ENCODE measurements at regions not wholly inside any gene's neighbourhood (a gene's known extent, or its start where the extent isn't known, plus 50 kb on each side); places are given as distances from the start of the nearest gene placed in this dataset.

DNA sequence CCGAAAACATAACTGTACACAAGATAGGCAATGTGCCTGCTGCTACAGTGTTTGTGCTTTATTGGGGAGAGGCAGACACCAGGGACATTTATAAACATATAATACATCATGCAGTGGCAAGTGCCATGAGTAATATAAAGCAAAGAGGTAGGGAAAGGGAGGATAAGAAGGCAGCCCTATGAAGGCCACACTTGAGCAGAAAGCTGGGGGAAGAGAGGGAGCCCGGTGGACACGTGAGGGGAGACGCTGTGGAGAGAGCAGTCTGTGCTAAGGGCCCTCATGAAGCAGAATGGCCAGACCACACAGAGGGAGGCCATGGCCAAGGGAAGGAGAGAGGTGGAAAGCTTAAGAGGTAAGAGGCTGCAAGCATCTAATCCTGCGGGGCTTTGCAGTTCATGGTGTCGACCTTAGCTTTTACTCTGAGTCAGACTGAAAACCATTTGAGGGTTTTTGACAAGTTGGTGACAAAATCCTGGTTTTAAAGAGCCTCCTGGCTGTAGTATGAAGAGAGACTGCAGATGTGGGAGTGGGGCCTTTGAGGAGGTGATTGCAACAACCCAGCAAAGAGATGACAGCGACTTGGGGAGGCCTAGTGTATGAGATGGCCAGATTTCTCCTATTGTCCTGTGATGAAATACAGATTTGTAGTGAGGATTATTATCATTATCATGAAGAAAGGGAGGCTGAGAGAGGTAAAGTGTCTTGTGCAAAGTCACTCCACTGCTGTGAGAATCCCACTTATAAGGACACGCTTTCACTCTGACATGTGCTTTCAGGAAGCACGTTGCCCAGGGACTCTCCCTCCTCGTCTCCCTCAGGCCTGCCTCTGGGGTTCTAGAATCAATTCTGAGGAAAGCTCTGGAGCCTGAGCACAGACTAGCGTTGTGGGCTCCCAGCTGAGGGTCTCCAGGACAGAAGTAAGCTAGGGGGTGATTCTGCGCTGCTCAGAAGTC, 192.9 kb downstream of the RHOU start:
- H3K36me3 Mint-ChIP-seq (ENCODE audit: unreplicated experiment) = no peaks in the 10 kb centered on the region
- TF ChIP-seq, protein P1, sequence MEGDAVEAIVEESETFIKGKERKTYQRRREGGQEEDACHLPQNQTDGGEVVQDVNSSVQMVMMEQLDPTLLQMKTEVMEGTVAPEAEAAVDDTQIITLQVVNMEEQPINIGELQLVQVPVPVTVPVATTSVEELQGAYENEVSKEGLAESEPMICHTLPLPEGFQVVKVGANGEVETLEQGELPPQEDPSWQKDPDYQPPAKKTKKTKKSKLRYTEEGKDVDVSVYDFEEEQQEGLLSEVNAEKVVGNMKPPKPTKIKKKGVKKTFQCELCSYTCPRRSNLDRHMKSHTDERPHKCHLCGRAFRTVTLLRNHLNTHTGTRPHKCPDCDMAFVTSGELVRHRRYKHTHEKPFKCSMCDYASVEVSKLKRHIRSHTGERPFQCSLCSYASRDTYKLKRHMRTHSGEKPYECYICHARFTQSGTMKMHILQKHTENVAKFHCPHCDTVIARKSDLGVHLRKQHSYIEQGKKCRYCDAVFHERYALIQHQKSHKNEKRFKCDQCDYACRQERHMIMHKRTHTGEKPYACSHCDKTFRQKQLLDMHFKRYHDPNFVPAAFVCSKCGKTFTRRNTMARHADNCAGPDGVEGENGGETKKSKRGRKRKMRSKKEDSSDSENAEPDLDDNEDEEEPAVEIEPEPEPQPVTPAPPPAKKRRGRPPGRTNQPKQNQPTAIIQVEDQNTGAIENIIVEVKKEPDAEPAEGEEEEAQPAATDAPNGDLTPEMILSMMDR (IDR thresholded peaks at IDR 0.05) = no peak
- no peak overlapping the region for H3K27ac Mint-ChIP-seq (ENCODE audit: unreplicated experiment)
- DNase-seq (ENCODE audit: extremely low spot score, unreplicated experiment) = no peak
- H3K27me3 Mint-ChIP-seq (ENCODE audit: unreplicated experiment) = peaks cover 32% of the 10 kb centered on the region
- H3K9me3 Mint-ChIP-seq (ENCODE audit: unreplicated experiment) = peaks cover 11% of the 10 kb centered on the region
- no peak overlapping the region for H3K4me3 Mint-ChIP-seq (ENCODE audit: unreplicated experiment)
- H3K4me1 Mint-ChIP-seq (ENCODE audit: unreplicated experiment) = no peaks in the 10 kb centered on the region

DNA sequence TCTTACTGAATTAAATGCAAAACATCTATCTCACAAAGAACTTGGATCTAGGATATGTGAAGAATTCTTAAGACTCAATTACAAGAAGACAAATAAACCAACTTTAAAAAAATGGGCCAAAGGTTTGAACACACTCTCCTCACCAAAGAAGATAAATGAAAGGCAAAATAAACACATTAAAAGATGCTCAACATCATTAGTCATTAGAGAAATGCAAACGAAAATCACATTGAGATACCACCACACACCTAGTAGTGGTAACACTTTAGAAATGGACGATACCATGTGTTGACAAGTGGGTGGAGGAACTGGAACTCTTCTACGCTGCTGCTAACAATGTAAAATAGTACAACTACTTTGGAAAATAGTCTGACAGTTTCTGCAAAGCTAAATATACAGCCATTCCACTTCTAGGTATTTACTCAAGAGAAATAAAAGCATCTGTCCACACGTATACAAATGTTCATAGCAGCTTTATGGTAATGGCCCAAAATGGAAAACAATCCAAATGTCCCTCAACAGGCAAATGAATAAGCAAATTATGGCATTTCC, 194.3 kb downstream of the RHOU start:
- Mint-ChIP-seq H3K27ac (ENCODE audit: unreplicated experiment) (no peak overlapping the region), H3K4me3 (ENCODE audit: unreplicated experiment) (no peak overlapping the region), H3K36me3 (ENCODE audit: unreplicated experiment) (peaks cover 3% of the 10 kb centered on the region), H3K27me3 (ENCODE audit: unreplicated experiment) (peaks cover 39% of the 10 kb centered on the region), H3K9me3 (ENCODE audit: unreplicated experiment) (peaks cover 11% of the 10 kb centered on the region), H3K4me1 (ENCODE audit: unreplicated experiment) (no peaks in the 10 kb centered on the region)
- DNase-seq (ENCODE audit: extremely low spot score, unreplicated experiment) = no peak
- TF ChIP-seq, protein P1 (IDR thresholded peaks at IDR 0.05) = no peak

DNA sequence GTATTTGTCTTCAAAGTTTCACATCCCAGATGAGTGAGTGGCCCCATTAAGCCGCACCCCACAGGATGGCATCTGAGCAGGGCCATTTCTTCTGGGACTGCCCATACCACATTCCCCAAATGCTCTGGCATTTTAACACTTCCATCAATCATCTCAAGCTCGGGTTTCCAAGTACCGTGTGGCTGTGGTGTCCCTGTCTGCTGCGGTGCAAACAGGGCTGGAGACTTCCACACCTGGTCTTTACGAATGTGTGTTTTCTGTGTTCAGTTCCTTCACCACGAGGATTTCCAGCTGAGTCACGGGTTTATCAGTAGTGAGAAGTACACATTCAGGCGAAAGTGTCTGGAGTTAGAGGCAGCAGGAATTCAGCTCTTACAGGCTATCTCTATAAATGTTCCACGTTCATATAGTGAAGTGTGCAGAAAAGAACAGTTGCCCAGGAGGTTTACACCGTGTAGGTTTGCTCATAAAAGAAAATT, 195.2 kb downstream of the RHOU start:
- Mint-ChIP-seq H3K27ac (ENCODE audit: unreplicated experiment) (no peak overlapping the region), H3K4me1 (ENCODE audit: unreplicated experiment) (no peaks in the 10 kb centered on the region), H3K27me3 (ENCODE audit: unreplicated experiment) (peaks cover 38% of the 10 kb centered on the region), H3K36me3 (ENCODE audit: unreplicated experiment) (peaks cover 3% of the 10 kb centered on the region), H3K4me3 (ENCODE audit: unreplicated experiment) (no peak overlapping the region), H3K9me3 (ENCODE audit: unreplicated experiment) (peaks cover 11% of the 10 kb centered on the region)
- TF ChIP-seq, protein P1 (IDR thresholded peaks at IDR 0.05) = no peak
- DNase-seq (ENCODE audit: extremely low spot score, unreplicated experiment) = no peak

DNA sequence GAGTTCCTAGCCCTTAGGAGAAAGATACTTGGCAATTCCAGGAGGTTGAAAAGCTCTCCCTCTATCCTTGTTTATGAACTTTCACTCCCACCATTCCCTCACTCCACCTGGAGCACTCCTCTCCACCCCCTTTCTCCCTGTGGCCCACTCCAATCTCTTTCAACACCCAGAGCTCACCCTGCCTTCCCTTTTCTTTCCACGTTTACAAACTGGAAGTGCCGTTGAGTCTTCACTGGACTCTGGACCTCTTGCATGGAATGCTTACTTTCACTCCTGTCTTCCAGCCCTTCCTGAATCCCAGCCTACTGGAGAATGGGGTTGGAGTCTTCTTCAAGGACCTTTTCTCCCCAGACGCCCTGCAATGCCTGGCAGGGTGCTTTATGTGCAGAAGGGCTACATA, 198.5 kb downstream of the RHOU start:
- peaks cover 11% of the 10 kb centered on the region for H3K9me3 Mint-ChIP-seq (ENCODE audit: unreplicated experiment)
- H3K4me3 Mint-ChIP-seq (ENCODE audit: unreplicated experiment) = no peak overlapping the region
- no peak overlapping the region for H3K27ac Mint-ChIP-seq (ENCODE audit: unreplicated experiment)
- DNase-seq (ENCODE audit: extremely low spot score, unreplicated experiment) = no peak
- TF ChIP-seq, protein P1 (IDR thresholded peaks at IDR 0.05) = no peak
- H3K36me3 Mint-ChIP-seq (ENCODE audit: unreplicated experiment) = peaks cover 3% of the 10 kb centered on the region
- H3K27me3 Mint-ChIP-seq (ENCODE audit: unreplicated experiment) = peaks cover 22% of the 10 kb centered on the region
- peaks cover 17% of the 10 kb centered on the region for H3K4me1 Mint-ChIP-seq (ENCODE audit: unreplicated experiment)

DNA sequence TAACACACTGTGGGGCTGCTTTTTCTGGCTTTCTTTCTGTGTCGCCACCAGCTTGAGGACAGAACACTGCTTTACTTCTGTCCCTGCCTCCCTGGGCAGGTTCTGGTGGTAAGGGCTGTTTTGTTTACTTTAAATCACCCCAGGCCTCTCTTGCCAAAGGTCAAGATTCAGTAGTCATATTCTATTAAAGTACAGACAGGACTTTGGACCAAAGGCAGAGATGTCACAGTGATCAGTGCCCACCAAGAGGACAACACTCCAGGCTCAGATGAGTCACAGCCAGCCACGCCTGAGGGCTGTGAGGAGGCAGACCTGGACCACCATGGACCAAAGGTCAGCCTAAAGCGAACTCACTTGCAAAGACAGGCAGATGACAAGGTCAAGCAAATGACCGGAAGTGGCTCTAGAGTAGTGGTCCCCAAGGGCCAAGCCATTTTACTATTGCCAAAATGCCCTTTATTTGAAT, 200.0 kb downstream of the RHOU start:
- DNase-seq (ENCODE audit: extremely low spot score, unreplicated experiment) = no peak
- no peak overlapping the region for H3K4me3 Mint-ChIP-seq (ENCODE audit: unreplicated experiment)
- TF ChIP-seq, protein P1 (IDR thresholded peaks at IDR 0.05) = no peak
- H3K36me3 Mint-ChIP-seq (ENCODE audit: unreplicated experiment) = peaks cover 3% of the 10 kb centered on the region
- no peak overlapping the region for H3K27ac Mint-ChIP-seq (ENCODE audit: unreplicated experiment)
- peaks cover 15% of the 10 kb centered on the region for H3K27me3 Mint-ChIP-seq (ENCODE audit: unreplicated experiment)
- H3K4me1 Mint-ChIP-seq (ENCODE audit: unreplicated experiment) = peaks cover 17% of the 10 kb centered on the region
- peaks cover under 1% of the 10 kb centered on the region for H3K9me3 Mint-ChIP-seq (ENCODE audit: unreplicated experiment)

Data from osteocyte (in vitro differentiated cells).